ENCODE measurements at regions not wholly inside any gene's neighbourhood (a gene's known extent, or its start where the extent isn't known, plus 50 kb on each side); places are given as distances from the start of the nearest gene placed in this dataset.
"Not testable (repeated sequence)": the region's sequence is repeated elsewhere in the genome, so short reads cannot be mapped to it uniquely, and the experiment has no call there.

GRCh38 chr4:3368841-3369760 is 72.7 kb upstream of the HGFAC start:
- Histone ChIP-seq H3K4me1 (peaks cover 18% of the 10 kb centered on the region), H3K27me3 (no peaks in the 10 kb centered on the region), H3K4me3 (peak overlapping the region; percentile 17), H3K9me3 (replicated peaks) (no peaks in the 10 kb centered on the region), H3K27ac (peak overlapping the region; percentile 13; the same call in 1 of the 2 replicates), H3K36me3 (no peaks in the 10 kb centered on the region)
- peak; percentile 56 to 57 for DNase-seq

DNA sequence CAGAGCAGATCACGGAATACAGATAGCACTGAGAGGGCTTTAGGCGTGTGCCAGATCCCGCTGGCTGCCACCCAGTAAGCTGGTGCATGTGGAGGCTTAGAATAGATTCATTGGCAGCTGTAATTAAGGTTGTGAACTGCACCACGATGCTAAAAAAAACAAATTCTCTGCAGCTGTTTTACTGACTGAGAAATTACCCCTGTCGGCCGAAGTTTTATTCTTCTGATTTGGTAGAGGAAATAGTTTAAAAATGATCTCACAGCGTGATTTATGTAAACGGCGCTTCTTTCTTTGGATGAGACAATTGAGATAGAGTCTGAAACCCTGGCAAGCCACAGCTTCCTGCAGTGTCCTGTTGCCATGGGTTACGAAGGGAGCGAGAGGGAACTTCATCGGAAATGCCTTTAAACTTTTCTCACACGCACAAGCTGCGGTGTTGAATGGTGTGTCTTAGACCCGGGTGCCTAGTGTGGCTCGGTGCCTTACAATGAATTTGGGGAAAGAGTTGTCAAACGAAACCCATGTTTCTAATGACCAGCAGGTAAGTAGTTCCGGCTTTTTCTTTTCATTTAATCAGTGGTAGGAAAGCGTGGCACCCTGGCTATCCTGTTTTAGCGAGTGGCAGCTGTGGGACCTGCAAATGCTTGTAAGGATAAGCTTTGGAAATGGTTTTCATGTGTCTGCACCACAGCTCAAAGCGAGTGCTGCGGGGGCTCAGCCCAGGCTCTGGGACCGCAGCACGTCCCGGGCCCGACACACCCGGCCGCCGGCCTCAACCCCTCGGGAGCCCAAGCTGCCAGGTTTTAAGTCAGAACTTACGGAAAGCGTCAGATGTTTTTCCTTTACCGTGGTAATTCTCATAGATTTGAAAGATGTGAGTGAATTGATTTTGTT is 71.7 kb upstream of the HGFAC start:
- Histone ChIP-seq H3K4me3 (peak overlapping the region; percentile 17), H3K27ac (peak overlapping the region; percentile 13; the same call in 1 of the 2 replicates), H3K4me1 (peaks cover 18% of the 10 kb centered on the region), H3K9me3 (replicated peaks) (no peaks in the 10 kb centered on the region), H3K36me3 (no peaks in the 10 kb centered on the region), H3K27me3 (no peaks in the 10 kb centered on the region)
- peak; percentile 68 to 76 for DNase-seq

DNA sequence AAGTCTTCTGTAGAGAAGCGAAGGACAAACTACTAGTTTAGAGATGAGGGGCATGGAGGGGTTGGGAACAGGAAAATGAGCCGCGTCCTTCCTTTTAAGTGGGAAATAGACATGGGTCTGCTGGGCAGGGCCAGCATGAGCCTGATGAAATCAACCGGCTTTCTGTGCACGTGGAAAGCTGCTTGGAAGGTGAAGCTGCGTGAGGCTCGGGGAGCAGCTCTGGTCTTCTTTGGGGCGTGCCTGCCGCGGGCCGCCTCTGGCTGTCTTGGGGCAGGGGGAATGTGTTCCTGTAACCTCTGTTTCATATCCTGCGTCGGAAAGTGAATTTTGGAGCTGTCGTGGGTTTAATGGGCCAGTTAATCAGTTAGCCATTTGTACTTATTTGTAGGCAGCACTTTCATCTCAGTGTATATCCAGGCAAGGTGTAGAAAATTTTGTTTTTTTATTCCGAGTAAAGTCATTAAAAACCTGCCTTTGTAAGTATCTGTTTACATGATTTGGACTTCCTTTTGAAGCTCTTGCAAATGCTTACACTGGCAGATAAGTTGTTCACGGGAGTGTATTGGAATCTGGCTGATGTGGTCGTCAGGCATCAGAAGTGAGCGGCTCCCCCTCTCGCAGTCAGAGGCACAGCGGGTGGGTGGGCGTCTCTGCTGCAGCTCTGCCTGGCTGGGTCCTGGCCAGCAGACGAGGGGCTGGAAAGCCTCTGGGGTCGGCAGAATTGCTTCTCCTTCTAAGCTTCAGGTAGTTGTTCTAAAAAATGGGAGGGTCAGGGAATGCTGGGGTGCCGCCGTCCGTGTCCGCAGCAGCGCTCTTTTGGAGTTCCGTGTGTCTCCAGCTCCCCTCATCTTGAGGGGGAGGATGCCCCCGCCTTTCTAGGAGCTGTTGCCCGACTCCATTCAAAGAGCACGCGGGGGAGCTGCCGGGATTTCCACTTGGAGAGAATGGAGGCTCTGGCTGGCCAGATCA is 70.5 kb upstream of the HGFAC start:
- no peaks in the 10 kb centered on the region for H3K27me3 ChIP-seq
- peaks cover 18% of the 10 kb centered on the region for H3K4me1 ChIP-seq
- H3K4me3 ChIP-seq = no peak overlapping the region
- no peak overlapping the region for H3K27ac ChIP-seq
- DNase-seq = no peak
- H3K9me3 ChIP-seq (replicated peaks) = no peaks in the 10 kb centered on the region
- peaks cover 4% of the 10 kb centered on the region for H3K36me3 ChIP-seq

DNA sequence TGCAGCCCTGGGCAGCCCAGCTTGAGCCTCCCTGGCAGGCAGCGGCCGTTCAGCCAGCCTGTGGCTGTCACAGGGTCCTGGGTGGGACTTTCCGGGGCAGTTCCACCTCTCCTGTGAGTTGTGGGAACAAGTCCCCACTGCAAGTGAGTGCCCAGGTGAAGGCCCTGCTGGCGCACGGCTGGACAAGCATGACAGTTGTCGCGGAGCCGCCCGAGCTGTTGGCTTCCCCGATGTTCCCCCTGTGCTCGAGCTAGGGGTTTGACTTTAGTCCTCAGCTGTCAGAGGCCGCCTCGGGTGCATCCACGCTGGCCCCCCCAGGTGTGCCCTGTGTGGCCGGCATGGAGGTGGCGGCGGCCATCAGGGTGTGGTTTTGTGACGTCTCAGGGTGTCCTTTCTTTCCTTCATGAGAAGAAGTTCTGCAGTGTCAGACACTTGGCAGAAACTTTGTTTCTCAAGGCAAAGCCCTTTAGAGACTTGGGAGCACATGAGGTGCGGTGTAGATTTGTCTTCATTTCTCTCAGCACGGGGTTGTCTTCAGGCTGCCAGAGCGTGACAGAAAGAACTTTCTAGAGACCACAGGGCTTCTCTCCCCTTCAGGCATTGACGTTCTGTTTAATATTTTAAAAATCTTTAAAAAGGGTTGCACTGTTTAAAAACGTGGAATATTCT is 69.4 kb upstream of the HGFAC start:
- DNase-seq = no peak
- Histone ChIP-seq H3K4me1 (peaks cover 18% of the 10 kb centered on the region), H3K9me3 (replicated peaks) (no peaks in the 10 kb centered on the region), H3K36me3 (peaks cover 4% of the 10 kb centered on the region), H3K27ac (no peak overlapping the region), H3K27me3 (no peaks in the 10 kb centered on the region), H3K4me3 (no peak overlapping the region)

- Histone ChIP-seq H3K4me3 (no peak overlapping the region), H3K27me3 (no peaks in the 10 kb centered on the region), H3K27ac (no peak overlapping the region), H3K36me3 (peaks cover 7% of the 10 kb centered on the region), H3K4me1 (peaks cover 18% of the 10 kb centered on the region), H3K9me3 (replicated peaks) (no peaks in the 10 kb centered on the region)
- no peak for DNase-seq
Measured at GRCh38 chr4:3372933-3373465, 68.8 kb upstream of the HGFAC start.

DNA sequence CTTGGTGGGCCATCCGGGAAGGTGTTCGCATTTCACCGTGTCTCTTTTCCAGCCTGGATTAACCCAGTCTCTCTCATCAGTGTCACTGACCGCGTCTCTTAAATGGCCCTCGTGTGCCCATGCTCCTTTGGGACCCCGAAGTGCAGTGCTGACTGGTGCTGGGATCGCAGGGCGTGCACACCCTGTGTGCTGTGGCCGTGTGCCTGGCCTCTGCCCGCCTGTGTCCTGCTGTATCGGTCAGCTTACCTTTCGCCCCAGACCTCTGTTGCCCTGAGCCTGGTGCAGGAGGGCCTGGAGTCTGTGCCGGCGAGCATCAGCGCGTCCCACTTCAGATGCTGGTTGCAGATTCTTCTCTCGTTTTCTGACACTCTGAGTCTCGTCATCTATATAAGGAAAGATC is 68.3 kb upstream of the HGFAC start:
- Histone ChIP-seq H3K4me3 (no peak overlapping the region), H3K9me3 (replicated peaks) (no peaks in the 10 kb centered on the region), H3K36me3 (peaks cover 11% of the 10 kb centered on the region), H3K27me3 (no peaks in the 10 kb centered on the region), H3K27ac (no peak overlapping the region), H3K4me1 (peaks cover 18% of the 10 kb centered on the region)
- no peak for DNase-seq

DNA sequence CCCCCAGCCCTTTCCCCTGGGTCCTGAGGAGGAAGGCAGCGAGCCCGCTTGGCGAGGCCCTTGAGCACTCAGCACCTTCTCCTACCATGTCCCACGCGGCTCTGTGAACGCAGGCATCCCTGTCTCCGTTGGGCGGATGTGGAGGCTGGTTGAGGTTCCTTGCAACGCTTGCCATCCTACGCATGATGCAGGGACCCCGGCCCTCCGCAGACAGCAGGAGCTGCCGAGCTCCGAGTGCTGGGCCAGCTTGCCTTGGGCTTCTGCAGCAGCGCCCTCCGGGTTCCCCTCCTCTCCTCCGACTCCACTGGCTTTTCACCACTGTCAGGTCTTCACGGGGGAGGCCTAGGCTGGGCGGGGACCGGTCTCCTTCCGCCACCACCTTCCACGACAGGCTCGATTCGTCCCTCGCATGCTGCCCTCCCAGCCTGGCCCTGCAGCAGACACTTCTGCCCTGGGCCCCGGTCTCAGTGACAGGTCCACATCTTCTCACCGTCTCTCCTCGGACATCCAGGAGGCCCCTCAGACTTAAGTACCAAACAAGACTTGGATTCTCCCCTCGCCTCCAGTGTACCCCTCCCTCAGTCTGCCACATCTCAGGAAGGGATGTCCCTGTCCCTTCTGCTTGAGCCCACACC is 67.6 kb upstream of the HGFAC start:
- DNase-seq = no peak
- no peaks in the 10 kb centered on the region for H3K27me3 ChIP-seq
- H3K27ac ChIP-seq = no peak overlapping the region
- H3K36me3 ChIP-seq = peaks cover 12% of the 10 kb centered on the region
- H3K4me3 ChIP-seq = no peak overlapping the region
- H3K9me3 ChIP-seq (replicated peaks) = 0 out of 2 replicates have a peak, but pooled peaks cover under 1% of the 10 kb centered on the region
- H3K4me1 ChIP-seq = peaks cover 13% of the 10 kb centered on the region; the same call in 1 of the 2 replicates

DNA sequence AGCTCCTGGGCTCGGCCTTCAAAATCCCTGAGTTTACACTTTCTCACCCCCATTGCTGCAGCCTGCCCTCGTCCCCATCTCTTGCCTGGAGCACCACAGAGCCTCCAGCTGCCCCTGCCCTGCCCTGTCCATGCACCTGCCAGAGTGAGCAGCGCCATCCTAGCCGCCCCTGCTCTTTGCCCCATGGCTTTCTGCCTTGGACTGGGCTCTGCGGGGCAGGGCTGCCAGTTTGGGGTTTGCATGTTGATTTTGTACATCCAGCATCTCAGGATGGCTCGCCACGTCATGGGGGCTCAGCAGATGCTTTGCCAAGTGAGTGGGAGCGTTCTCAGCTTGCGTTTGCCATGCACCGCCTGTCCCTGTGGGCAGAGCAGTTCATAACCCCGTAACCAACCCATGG is 67.1 kb upstream of the HGFAC start:
- Histone ChIP-seq H3K27me3 (no peaks in the 10 kb centered on the region), H3K36me3 (peaks cover 12% of the 10 kb centered on the region), H3K9me3 (replicated peaks) (0 out of 2 replicates have a peak, but pooled peaks cover 4% of the 10 kb centered on the region), H3K4me3 (no peak overlapping the region), H3K27ac (no peak overlapping the region), H3K4me1 (peaks cover 8% of the 10 kb centered on the region; the same call in 1 of the 2 replicates)
- DNase-seq = no peak

DNA sequence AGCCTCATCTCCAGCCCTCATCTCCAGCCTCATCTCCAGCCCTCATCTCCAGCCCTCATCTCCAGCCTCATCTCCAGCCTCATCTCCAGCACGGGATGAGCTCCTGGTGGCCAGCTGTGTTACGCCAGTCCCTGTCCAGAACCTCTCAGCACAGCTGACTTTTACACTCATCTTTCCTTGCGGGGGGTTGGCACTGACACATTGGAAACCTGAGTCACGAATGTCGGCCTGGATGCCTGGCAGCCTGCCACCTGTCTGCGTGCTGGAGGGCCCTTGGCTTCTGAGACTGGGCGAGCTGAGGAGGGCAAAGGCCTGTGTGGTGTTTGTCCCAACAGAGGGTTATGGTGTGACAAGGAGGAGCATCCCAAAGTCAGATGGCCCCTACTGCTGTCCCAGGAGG is 66.1 kb upstream of the HGFAC start:
- no peak overlapping the region for H3K27ac ChIP-seq
- peaks cover 9% of the 10 kb centered on the region; the same call in 1 of the 2 replicates for H3K9me3 ChIP-seq (replicated peaks)
- H3K4me3 ChIP-seq = no peak overlapping the region
- no peak for DNase-seq
- peaks cover under 1% of the 10 kb centered on the region; the same call in 1 of the 2 replicates for H3K4me1 ChIP-seq
- H3K36me3 ChIP-seq = peaks cover 12% of the 10 kb centered on the region
- no peaks in the 10 kb centered on the region for H3K27me3 ChIP-seq

DNA sequence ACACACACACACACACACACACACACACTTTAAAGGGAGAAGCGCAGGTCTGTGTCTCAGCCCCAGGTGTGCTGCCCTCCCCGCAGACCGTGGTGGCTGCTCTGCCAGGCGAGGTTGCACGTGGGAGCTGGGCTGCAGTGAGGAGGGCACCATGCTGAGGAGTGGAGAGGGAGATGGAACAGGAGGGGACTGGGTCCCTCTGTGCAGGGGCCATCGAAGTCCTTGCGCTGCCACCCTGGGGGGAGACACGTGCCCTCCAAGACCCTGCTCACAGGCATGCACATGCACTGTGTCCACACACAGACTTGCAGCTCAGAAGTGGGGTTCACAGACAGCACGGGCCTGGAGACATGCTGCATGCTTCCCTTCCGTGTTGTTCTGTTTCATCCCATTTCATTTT is 65.5 kb upstream of the HGFAC start:
- Histone ChIP-seq H3K9me3 (replicated peaks) (peaks cover 13% of the 10 kb centered on the region; the same call in 1 of the 2 replicates), H3K27me3 (no peaks in the 10 kb centered on the region), H3K4me3 (no peak overlapping the region), H3K4me1 (no peaks in the 10 kb centered on the region; the same call in 1 of the 2 replicates), H3K36me3 (peaks cover 12% of the 10 kb centered on the region), H3K27ac (no peak overlapping the region)
- DNase-seq = no peak

GRCh38 chr4:3377557-3377956 is 64.2 kb upstream of the HGFAC start:
- no peak for DNase-seq
- H3K9me3 ChIP-seq (replicated peaks) = peaks cover 15% of the 10 kb centered on the region; the same call in 1 of the 2 replicates
- H3K36me3 ChIP-seq = peaks cover 12% of the 10 kb centered on the region
- no peak overlapping the region for H3K4me3 ChIP-seq
- no peak overlapping the region for H3K27ac ChIP-seq
- no peaks in the 10 kb centered on the region for H3K4me1 ChIP-seq
- no peaks in the 10 kb centered on the region for H3K27me3 ChIP-seq

DNA sequence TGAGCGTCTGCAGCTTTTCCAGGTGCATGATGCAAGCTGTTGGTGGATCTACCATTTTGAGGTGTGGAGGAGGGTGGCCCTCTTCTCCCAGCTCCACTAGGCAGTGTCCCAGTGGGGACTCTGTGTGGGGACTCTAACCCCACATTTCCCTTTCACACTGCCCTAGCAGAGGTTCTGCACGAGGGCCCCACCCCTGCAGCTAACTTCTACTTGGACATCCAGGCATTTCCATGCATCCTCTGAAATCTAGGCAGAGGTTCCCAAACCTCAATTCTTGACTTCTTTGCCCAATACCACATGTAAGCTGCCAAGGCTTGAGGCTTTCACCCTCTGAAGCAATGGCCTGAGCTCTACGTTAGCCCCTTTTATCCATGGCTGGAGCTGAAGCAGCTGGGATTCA is 61.4 kb upstream of the HGFAC start:
- not testable (repeated sequence) for DNase-seq, H3K4me3 ChIP-seq, H3K4me1 ChIP-seq, H3K27ac ChIP-seq, H3K27me3 ChIP-seq
- Histone ChIP-seq H3K36me3 (peaks cover 12% of the 10 kb centered on the region), H3K9me3 (replicated peaks) (peaks cover 15% of the 10 kb centered on the region; the same call in 1 of the 2 replicates)

- H3K36me3 ChIP-seq, H3K4me1 ChIP-seq, H3K27ac ChIP-seq, H3K27me3 ChIP-seq, DNase-seq, H3K4me3 ChIP-seq: not testable (repeated sequence)
- peaks cover 15% of the 10 kb centered on the region; the same call in 1 of the 2 replicates for H3K9me3 ChIP-seq (replicated peaks)
Measured at GRCh38 chr4:3381208-3381607, 60.6 kb upstream of the HGFAC start.
